ENCODE measurements at regions not wholly inside any gene's neighbourhood (a gene's known extent, or its start where the extent isn't known, plus 50 kb on each side); places are given as distances from the start of the nearest gene placed in this dataset.

- TF ChIP-seq, protein P1, sequence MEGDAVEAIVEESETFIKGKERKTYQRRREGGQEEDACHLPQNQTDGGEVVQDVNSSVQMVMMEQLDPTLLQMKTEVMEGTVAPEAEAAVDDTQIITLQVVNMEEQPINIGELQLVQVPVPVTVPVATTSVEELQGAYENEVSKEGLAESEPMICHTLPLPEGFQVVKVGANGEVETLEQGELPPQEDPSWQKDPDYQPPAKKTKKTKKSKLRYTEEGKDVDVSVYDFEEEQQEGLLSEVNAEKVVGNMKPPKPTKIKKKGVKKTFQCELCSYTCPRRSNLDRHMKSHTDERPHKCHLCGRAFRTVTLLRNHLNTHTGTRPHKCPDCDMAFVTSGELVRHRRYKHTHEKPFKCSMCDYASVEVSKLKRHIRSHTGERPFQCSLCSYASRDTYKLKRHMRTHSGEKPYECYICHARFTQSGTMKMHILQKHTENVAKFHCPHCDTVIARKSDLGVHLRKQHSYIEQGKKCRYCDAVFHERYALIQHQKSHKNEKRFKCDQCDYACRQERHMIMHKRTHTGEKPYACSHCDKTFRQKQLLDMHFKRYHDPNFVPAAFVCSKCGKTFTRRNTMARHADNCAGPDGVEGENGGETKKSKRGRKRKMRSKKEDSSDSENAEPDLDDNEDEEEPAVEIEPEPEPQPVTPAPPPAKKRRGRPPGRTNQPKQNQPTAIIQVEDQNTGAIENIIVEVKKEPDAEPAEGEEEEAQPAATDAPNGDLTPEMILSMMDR (IDR thresholded peaks at IDR 0.05): no peak
- TF ChIP-seq POLR2AphosphoS5 (IDR thresholded peaks at IDR 0.05) (no peak), POLR2A (IDR thresholded peaks at IDR 0.05) (no peak)
Measured at GRCh38 chr2:200186002-200186401, 120.5 kb upstream of the SPATS2L start.
